ENCODE measurements at regions not wholly inside any gene's neighbourhood (a gene's known extent, or its start where the extent isn't known, plus 50 kb on each side); places are given as distances from the start of the nearest gene placed in this dataset.

DNA sequence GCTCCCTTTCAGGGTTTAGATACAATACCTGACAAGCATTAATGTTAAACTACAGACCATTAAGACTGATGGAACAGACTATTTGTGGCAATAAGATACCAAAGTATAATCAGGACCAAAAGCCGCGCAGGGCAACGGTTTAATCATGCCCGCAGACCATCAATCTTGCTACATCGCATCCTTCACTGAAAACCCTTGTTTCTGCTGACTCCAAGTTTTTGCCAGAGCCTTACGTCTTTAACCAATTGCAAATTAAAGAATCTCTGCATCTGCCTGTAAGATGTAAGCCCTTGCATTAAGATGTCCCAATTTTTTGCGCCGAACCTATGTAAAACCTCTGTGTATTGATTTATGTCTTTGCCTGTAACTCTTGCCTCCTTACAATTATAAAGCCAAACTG, 94.2 kb upstream of the RBBP6 start:
- CTCF ChIA-PET: no interaction called here

DNA sequence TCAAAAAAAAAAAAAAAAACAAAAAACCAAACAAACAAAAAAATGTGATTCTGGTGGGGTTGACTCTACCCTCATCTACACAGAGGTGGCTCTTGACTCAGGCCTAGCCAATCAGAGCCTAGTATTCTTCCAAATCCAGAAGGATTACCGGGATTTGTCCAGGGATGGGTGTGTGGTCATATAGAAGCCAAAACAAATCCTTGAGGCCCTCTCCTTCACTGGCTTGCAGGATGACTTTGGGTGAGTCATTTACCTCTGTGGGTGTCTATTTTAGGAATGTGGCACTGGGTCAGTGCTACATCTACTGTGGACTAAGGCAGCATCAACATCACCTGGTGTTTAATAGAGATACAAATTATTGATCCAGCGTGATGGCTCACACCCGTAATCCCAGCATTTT, 93.2 kb upstream of the RBBP6 start:
- Mint-ChIP-seq H3K9me3 (ENCODE audit: insufficient read depth) (no peaks in the 10 kb centered on the region), H3K27me3 (peaks cover 10% of the 10 kb centered on the region), H3K4me3 (no peak overlapping the region), H3K27ac (no peak overlapping the region), H3K4me1 (no peaks in the 10 kb centered on the region)
- Histone ChIP-seq H3K4me2 (replicated peaks; ENCODE audit: low read depth, low read length, poor library complexity, severe bottlenecking) (no peak overlapping the region), H2AFZ (ENCODE audit: insufficient read depth, low read depth, low read length, poor library complexity, severe bottlenecking) (no peak overlapping the region), H3K4me1 (ENCODE audit: control insufficient read depth in 2 of 2, insufficient read depth in 2 of 2, low read length in 2 of 2) (no peaks in the 10 kb centered on the region), H3K4me3 (ENCODE audit: control extremely low read depth in 1 of 5, extremely low read depth in 1 of 5, insufficient read depth in 1 of 5, low read depth in 2 of 5, low read length in 4 of 5) (no peak overlapping the region), H3K9me3 (ENCODE audit: control extremely low read depth in 1 of 3, control insufficient read depth in 2 of 3, insufficient read depth in 1 of 3, low read length in 2 of 3) (no peaks in the 10 kb centered on the region), H3K9ac (ENCODE audit: low read length) (no peak overlapping the region), H3K36me3 (replicated peaks in 1 of 2; ENCODE audit: control extremely low read depth in 1 of 2, control insufficient read depth in 1 of 2, extremely low read depth in 1 of 2, insufficient read depth in 2 of 2, low read length in 1 of 2) (no peaks in the 10 kb centered on the region), H3K79me2 (ENCODE audit: control insufficient read depth, insufficient read depth, low read length) (no peaks in the 10 kb centered on the region), H4K20me1 (ENCODE audit: control insufficient read depth, insufficient read depth, low read length, poor library complexity, severe bottlenecking) (no peaks in the 10 kb centered on the region), H3K27ac (ENCODE audit: low read length in 2 of 2) (no peak overlapping the region), H3K27me3 (replicated peaks in 1 of 4; ENCODE audit: control extremely low read depth in 1 of 4, control insufficient read depth in 3 of 4, insufficient read depth in 4 of 4, low read length in 3 of 4) (peaks cover 0 to 4% (median under 1%) of the 10 kb centered on the region in 4 experiments)
- WGBS (ENCODE audit: insufficient coverage): 93% methylated on average over 3 of the region's 3 CpGs
- POLR2A ChIA-PET: no interaction called here
- no peak for DNase-seq
- TF ChIP-seq, protein P1, sequence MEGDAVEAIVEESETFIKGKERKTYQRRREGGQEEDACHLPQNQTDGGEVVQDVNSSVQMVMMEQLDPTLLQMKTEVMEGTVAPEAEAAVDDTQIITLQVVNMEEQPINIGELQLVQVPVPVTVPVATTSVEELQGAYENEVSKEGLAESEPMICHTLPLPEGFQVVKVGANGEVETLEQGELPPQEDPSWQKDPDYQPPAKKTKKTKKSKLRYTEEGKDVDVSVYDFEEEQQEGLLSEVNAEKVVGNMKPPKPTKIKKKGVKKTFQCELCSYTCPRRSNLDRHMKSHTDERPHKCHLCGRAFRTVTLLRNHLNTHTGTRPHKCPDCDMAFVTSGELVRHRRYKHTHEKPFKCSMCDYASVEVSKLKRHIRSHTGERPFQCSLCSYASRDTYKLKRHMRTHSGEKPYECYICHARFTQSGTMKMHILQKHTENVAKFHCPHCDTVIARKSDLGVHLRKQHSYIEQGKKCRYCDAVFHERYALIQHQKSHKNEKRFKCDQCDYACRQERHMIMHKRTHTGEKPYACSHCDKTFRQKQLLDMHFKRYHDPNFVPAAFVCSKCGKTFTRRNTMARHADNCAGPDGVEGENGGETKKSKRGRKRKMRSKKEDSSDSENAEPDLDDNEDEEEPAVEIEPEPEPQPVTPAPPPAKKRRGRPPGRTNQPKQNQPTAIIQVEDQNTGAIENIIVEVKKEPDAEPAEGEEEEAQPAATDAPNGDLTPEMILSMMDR (IDR thresholded peaks at IDR 0.05): no peak
- ATAC-seq (ENCODE audit: low read depth): no peak
- CTCF ChIA-PET: no interaction called here
- intact Hi-C loops (cut with micrococcal nuclease): no loop called here

More for the DNA sequence above, 94.2 kb upstream of the RBBP6 start:
- H3K27ac Mint-ChIP-seq: no peak overlapping the region
- Histone ChIP-seq H3K36me3 (replicated peaks in 1 of 2; ENCODE audit: control extremely low read depth in 1 of 2, control insufficient read depth in 1 of 2, extremely low read depth in 1 of 2, insufficient read depth in 2 of 2, low read length in 1 of 2) (no peaks in the 10 kb centered on the region), H3K79me2 (ENCODE audit: control insufficient read depth, insufficient read depth, low read length) (no peaks in the 10 kb centered on the region), H4K20me1 (ENCODE audit: control insufficient read depth, insufficient read depth, low read length, poor library complexity, severe bottlenecking) (no peaks in the 10 kb centered on the region), H3K27ac (ENCODE audit: low read length in 2 of 2) (no peak overlapping the region), H3K4me3 (ENCODE audit: control extremely low read depth in 1 of 5, extremely low read depth in 1 of 5, insufficient read depth in 1 of 5, low read depth in 2 of 5, low read length in 4 of 5) (no peak overlapping the region), H3K4me1 (ENCODE audit: control insufficient read depth in 2 of 2, insufficient read depth in 2 of 2, low read length in 2 of 2) (no peaks in the 10 kb centered on the region), H3K9ac (ENCODE audit: low read length) (no peak overlapping the region), H3K9me3 (ENCODE audit: control extremely low read depth in 1 of 3, control insufficient read depth in 2 of 3, insufficient read depth in 1 of 3, low read length in 2 of 3) (no peaks in the 10 kb centered on the region), H3K27me3 (replicated peaks in 1 of 4; ENCODE audit: control extremely low read depth in 1 of 4, control insufficient read depth in 3 of 4, insufficient read depth in 4 of 4, low read length in 3 of 4) (peaks cover 0 to 4% (median 1%) of the 10 kb centered on the region in 4 experiments), H2AFZ (ENCODE audit: insufficient read depth, low read depth, low read length, poor library complexity, severe bottlenecking) (no peak overlapping the region), H3K4me2 (replicated peaks; ENCODE audit: low read depth, low read length, poor library complexity, severe bottlenecking) (no peak overlapping the region)
- ATAC-seq (ENCODE audit: low read depth) (no peak), DNase-seq (no peak)
- H3K9me3 Mint-ChIP-seq (ENCODE audit: insufficient read depth): no peaks in the 10 kb centered on the region
- POLR2A ChIA-PET: no interaction called here
- no peaks in the 10 kb centered on the region for H3K4me1 Mint-ChIP-seq
- peaks cover 13% of the 10 kb centered on the region for H3K27me3 Mint-ChIP-seq
- WGBS (ENCODE audit: insufficient coverage): 100% methylated on average over 6 of the region's 8 CpGs
- intact Hi-C loops (cut with micrococcal nuclease): no loop called here
- no peak for TF ChIP-seq EZH2 (IDR thresholded peaks at IDR 0.05; ENCODE audit: borderline replicate concordance, insufficient read depth, low read depth, low read length, poor library complexity, severe bottlenecking)
- TF ChIP-seq, protein P1 (IDR thresholded peaks at IDR 0.05): no peak
- H3K4me3 Mint-ChIP-seq: no peak overlapping the region
